ENCODE measurements at regions not wholly inside any gene's neighbourhood (a gene's known extent, or its start where the extent isn't known, plus 50 kb on each side); places are given as distances from the start of the nearest gene placed in this dataset.

GRCh38 chr6:95865857-95866256 lies 149.9 kb upstream of the FUT9 start:
- Histone ChIP-seq H4K8ac (replicated peaks; ENCODE audit: insufficient read length, low read depth, low read length) (no peak overlapping the region), H3K14ac (ENCODE audit: insufficient read depth, low read length) (no peak overlapping the region), H2BK12ac (ENCODE audit: insufficient read length, low read depth, low read length) (no peak overlapping the region), H3K56ac (ENCODE audit: insufficient read length, low read depth, low read length) (no peak overlapping the region), H3K27me3 (ENCODE audit: insufficient read depth, low read length) (no peaks in the 10 kb centered on the region), H2BK5ac (ENCODE audit: insufficient read length, low read length) (no peak overlapping the region), H2AFZ (ENCODE audit: low read length) (no peak overlapping the region), H4K91ac (ENCODE audit: insufficient read length, low read depth, low read length) (no peak overlapping the region), H3K4me2 (ENCODE audit: insufficient read depth, insufficient read length, low read length) (no peak overlapping the region), H3K27ac (ENCODE audit: insufficient read length, low read depth, low read length) (no peak overlapping the region), H3K23ac (ENCODE audit: insufficient read length, low read depth, low read length) (no peak overlapping the region), H3T11ph (ENCODE audit: low read length) (no peak overlapping the region), H3K23me2 (ENCODE audit: insufficient read length, low read depth, low read length, poor library complexity, severe bottlenecking) (no peaks in the 10 kb centered on the region), H3K9me3 (ENCODE audit: control insufficient read depth, low read depth, low read length) (no peaks in the 10 kb centered on the region), H3K79me2 (ENCODE audit: insufficient read depth, low read length) (no peaks in the 10 kb centered on the region), H3K79me1 (ENCODE audit: insufficient read depth, low read depth, low read length, poor library complexity, severe bottlenecking) (no peaks in the 10 kb centered on the region), H3K9ac (ENCODE audit: extremely low read depth, insufficient read length, low read length) (no peak overlapping the region), H2BK20ac (ENCODE audit: low read depth, low read length, poor library complexity, severe bottlenecking) (no peak overlapping the region), H3K4me1 (ENCODE audit: insufficient read depth, low read length) (no peaks in the 10 kb centered on the region), H3K4ac (ENCODE audit: low read depth, low read length) (no peak overlapping the region), H2BK15ac (ENCODE audit: low read depth, low read length) (no peak overlapping the region), H4K5ac (ENCODE audit: insufficient read length, low read depth, low read length) (no peak overlapping the region), H3K18ac (ENCODE audit: insufficient read length, low read depth, low read length) (no peak overlapping the region), H4K20me1 (ENCODE audit: control insufficient read depth, insufficient read depth, insufficient read length) (no peaks in the 10 kb centered on the region), H2BK120ac (ENCODE audit: low read depth, low read length, poor library complexity, severe bottlenecking) (no peak overlapping the region), H2AK5ac (ENCODE audit: insufficient read length, low read length) (no peak overlapping the region)
- Mint-ChIP-seq H3K9me3 (no peaks in the 10 kb centered on the region), H3K4me1 (no peaks in the 10 kb centered on the region), H3K4me3 (no peak overlapping the region), H3K36me3 (ENCODE audit: insufficient read depth in 1 of 3, low read depth in 3 of 3) (no peaks in the 10 kb centered on the region), H3K27me3 (ENCODE audit: low read depth) (no peaks in the 10 kb centered on the region), H3K27ac (no peak overlapping the region)
- no peak for TF ChIP-seq CTCF (conservative IDR thresholded peaks at IDR 0.05)
- no peak for DNase-seq
